KOPT-K1 (cell line): ENCODE measurements at regions not wholly inside any gene's neighbourhood (a gene's known extent, or its start where the extent isn't known, plus 50 kb on each side); places are given as distances from the start of the nearest gene placed in this dataset.

Experiments used
- H3K27ac ChIP-seq: fragments of 200-600 bp; sonication (generic); 2 replicates; pipeline ENCODE4 v1.5.1; 2016; ENCODE audit warnings: antibody characterized with exemption, mild to moderate bottlenecking, low read depth, low read length; ENCODE audit not compliant: poor library complexity, severe bottlenecking
- H3K36me3 ChIP-seq: fragments of 200-600 bp; sonication (generic); 2 replicates; pipeline ENCODE4 v1.5.1; 2017; ENCODE audit warnings: antibody characterized with exemption, mild to moderate bottlenecking, low read length, moderate library complexity; ENCODE audit not compliant: insufficient read depth
- H3K9me3 ChIP-seq: fragments of 200-600 bp; sonication (generic); 2 replicates; pipeline ENCODE4 v1.5.1; 2017; ENCODE audit warnings: antibody characterized with exemption, low read length, mild to moderate bottlenecking; ENCODE audit not compliant: insufficient read depth, poor library complexity, severe bottlenecking

DNA sequence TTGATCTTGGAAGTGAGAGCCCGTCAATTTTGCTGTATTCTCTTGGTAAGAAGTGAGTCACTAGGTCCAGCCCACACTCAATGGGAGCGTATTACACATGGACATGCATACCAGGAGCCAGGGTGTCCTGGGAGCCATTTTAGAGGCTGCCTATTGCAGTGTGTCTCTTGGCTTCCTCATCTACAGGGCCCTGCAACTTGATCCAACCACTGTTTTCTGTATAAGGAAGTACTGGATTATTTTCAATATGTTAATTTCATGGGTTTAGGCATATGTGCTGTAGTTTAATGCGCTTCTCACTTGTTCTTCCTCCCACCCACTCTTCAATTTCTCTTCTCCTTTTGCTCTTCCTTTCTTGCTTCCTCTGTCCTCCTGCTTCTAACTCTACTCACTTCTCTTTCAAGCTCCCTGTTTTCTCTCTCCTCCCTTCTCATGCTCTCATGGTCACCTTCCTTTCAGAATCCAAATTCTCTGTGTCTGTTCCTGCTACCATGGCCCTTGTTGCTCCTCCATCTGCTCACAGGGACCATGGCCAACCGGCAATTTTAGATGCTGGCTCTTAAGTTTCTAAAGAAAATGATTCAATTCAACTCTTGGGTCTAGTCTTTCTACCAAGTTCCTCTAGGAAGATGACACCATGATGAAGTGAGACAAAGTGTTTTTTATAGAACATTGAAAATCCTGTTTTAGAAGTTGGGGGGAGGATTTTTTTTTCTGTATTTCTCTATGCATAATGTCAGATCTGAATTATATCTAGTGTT is 152.0 kb upstream of the ZEB2 start:
- Histone ChIP-seq H3K27ac (no peak overlapping the region), H3K9me3 (no peaks in the 10 kb centered on the region), H3K36me3 (no peaks in the 10 kb centered on the region)

DNA sequence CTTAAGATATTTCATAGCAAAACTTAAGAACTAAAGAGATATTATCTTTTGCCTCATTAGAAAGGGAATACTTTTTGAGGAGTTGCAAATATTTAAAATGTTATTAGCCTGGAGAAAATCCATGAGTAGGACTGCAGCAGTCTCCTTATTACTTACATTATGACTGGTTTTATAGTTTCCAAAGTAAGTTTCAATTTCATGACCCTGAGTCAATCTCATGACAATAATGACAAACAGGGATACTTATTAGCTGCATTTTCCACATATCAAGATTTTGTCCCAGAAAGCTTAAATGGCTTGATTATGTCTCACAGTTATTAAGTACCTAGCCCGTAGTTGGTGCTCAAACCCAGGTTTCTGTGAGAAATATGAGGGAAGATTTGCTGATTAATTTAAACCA is 150.8 kb upstream of the ZEB2 start:
- Histone ChIP-seq H3K36me3 (no peaks in the 10 kb centered on the region), H3K27ac (no peak overlapping the region), H3K9me3 (no peaks in the 10 kb centered on the region)

DNA sequence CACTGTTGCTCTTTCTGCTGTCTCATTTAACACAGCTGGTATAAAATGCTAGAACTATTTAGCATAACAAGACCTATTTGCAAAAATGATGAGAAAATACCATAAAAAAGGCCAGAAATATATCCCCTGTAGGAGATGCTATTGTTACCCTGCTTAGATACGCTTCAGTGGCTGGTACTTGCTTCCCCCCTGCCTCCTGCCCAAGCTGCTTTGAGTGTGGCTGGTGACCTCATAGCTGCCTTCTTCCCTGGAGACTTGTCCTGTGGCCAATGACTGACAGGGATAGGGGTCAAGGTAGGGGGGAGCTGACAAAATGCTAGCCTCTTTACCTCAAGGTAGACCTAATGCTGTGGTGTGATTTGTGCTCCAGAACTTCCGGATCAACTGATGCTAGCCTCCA is 150.2 kb upstream of the ZEB2 start:
- no peaks in the 10 kb centered on the region for H3K36me3 ChIP-seq
- H3K9me3 ChIP-seq: no peaks in the 10 kb centered on the region
- H3K27ac ChIP-seq: no peak overlapping the region

DNA sequence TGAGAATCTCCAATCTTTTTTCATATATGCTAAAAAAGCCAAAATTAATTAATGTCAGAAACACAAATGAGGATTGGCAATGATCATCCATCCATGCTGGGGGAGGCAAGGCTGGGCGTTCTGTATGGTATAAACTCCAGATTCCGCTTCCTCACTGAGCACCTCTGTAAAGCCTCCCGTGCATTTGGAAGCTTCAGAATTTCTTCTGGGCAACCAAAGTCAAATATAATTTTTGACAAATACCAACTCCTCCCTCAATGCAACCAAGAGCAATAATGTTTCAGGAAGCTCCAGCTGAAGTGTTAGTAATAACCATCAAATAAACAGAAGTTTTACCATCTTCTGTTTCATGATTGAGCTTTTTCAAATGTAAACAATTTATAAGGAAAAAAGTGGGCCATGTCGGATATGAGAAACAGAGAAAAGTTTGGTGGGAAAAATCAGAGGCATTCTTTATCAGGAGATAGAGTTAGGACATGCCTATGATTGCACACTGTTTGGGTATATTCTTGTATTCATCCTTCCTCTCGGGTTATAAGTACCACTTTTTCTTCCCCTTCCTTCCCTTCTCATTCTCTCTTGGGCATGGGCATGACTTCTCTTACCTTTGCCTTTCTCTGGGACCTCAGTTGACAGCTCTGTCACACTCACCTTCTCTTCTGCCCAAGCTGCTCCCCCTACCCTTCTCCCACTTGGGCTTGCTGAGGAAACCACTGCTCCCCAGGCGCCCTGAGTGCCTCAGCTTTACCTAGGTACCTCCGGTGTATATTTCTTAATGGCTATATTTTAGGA is 149.5 kb upstream of the ZEB2 start:
- no peak overlapping the region for H3K27ac ChIP-seq
- H3K9me3 ChIP-seq: no peaks in the 10 kb centered on the region
- no peaks in the 10 kb centered on the region for H3K36me3 ChIP-seq

DNA sequence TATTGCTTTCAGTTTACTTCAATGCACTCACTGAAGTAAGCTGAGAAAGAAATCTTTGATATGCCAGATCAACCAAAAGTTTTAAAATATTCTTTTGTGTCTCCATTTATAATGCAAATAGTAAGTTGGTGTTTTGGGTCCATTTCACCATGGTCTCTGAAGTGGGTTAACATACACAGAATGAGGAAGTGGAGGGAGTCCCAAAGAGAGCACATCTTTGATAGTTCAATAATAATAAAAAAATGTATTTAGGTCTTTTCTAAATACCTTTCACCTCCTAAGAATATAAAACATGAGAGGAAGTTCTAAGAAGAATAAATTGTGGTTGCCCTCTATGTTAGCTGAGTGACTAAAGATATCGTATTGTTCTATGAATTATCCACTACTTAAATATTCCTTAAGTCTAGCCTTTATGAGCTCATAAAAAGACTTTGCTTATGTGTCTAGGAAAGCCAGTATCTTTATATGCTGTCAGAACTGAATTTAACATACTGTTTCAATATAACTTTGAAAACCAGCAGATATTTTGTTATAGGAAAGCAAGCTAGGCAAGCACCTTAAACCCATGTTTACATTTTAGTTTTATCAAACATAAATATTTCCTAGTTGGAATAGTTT is 148.7 kb upstream of the ZEB2 start:
- H3K36me3 ChIP-seq: no peaks in the 10 kb centered on the region
- H3K27ac ChIP-seq: no peak overlapping the region
- no peaks in the 10 kb centered on the region for H3K9me3 ChIP-seq

DNA sequence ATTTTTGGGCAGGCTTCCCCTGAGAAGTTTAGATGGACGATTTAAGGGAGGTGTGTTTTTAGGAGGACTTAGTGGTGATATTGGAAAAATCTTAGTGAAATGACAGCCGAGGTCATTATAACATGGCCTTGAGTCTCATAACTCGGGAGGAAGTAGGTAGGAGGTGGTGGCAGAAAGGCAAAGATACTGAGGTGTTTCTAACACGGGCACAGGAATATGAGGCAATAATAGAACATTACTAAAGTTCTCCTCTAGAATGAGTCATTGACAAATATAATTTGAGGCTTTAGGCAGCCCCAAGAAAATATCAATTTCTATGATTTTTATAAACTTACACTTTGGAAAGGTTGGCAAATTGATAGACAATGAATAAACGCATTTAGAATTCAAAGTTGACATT is 146.1 kb upstream of the ZEB2 start:
- Histone ChIP-seq H3K9me3 (no peaks in the 10 kb centered on the region), H3K36me3 (no peaks in the 10 kb centered on the region), H3K27ac (no peak overlapping the region)

DNA sequence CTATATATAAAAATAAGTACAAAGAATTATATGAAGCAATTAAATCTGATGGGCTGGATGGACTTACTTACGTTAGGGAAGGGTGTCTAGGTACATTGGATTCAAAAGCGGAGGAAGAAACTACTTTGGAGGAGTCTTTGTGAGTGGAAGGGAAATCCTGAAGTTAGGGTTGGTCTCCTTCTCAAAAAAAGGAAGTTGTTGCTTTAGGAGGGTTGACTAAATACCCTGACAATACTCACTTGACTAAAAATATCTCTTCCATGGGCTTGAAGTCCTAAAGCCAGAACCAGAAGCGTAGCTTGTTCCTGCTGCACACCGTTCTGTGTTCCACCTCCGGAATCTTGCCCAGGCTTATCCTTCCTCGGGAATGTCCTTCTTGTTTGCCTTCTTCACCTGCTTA is 143.3 kb upstream of the ZEB2 start:
- Histone ChIP-seq H3K27ac (no peak overlapping the region), H3K9me3 (no peaks in the 10 kb centered on the region), H3K36me3 (no peaks in the 10 kb centered on the region)

DNA sequence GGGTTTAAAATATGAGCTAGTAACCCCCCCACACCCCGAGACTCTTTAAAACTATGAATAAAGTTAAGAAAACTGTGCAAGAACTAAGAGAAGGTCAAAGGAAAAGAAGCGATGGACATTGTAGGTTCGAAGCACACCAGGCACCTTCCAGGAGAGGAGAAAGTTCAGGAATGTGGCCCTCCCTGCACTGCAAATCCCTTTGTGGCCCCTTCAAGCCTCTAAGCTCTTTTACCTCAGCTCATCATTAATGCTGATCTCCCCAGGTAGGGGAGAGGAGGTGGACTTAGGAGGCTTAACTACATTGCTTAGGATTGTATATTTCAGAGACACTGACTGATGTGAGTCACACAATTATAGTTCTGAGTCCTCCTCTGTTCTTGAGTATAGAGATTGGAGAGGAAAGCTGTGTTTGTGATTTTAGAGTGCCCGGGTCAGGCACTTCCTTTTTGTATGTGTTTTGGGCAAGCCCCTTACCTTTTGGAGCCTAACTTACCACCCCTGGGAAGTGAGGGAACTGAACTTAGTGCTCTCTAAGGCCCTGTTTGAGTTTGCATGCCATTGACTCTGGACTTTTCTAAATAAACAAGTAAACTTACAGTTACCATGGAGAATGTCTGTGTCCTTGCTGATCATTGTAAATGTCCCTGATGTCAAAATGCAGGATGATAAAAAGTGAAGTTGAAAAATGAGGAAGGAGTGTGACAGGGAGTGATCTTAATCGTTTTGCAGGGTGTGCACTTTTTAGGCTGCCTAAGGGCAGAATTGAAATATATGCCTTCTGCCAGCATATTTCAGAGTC is 140.8 kb upstream of the ZEB2 start:
- no peak overlapping the region for H3K27ac ChIP-seq
- H3K36me3 ChIP-seq: no peaks in the 10 kb centered on the region
- no peaks in the 10 kb centered on the region for H3K9me3 ChIP-seq

DNA sequence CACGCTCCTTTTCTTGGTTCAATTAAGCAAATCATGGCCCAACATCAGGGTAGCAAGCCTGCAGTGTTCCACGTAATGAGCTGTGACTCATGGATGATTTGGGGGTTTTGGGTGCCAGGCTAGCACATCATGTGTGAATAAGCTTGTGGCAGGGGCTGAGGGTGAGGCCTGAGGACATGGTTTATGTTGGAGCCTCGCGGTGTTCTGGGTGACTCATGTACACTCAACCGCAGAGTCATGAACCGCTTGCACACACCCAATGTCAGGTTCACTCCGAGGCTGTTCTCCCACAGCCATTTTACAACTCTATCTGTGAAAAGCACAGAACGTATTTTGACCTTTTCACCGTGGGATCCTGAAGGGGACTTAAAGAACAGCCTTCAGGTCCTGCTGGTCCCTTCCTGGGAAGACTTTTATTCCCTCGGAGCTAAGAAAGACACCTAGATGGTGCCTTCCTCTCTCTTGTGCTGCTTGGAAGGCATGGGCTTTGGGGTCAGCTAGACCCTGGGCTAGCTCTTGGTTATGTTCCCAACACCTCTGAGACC is 139.9 kb upstream of the ZEB2 start:
- Histone ChIP-seq H3K36me3 (no peaks in the 10 kb centered on the region), H3K27ac (no peak overlapping the region), H3K9me3 (no peaks in the 10 kb centered on the region)

DNA sequence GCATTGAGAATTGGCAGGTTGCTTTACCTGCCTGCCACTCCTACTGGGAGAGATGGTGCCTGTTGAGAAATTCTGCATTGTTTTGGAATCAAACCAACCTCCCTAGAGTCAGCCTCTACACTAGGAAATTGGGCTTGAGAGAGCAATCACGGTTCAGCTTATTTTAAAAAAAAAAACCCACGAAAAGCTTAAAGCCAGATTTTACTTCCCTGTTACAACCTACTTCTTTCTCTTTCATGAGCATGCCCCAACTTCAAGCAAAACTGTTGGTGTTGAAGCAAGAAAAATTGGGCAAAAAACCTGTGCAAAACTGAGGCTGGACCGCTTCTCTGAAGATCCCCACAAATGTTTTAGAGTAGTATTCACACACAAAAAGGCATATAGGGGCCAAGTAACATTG is 134.6 kb upstream of the ZEB2 start:
- no peak overlapping the region for H3K27ac ChIP-seq
- no peaks in the 10 kb centered on the region for H3K36me3 ChIP-seq
- H3K9me3 ChIP-seq: no peaks in the 10 kb centered on the region

DNA sequence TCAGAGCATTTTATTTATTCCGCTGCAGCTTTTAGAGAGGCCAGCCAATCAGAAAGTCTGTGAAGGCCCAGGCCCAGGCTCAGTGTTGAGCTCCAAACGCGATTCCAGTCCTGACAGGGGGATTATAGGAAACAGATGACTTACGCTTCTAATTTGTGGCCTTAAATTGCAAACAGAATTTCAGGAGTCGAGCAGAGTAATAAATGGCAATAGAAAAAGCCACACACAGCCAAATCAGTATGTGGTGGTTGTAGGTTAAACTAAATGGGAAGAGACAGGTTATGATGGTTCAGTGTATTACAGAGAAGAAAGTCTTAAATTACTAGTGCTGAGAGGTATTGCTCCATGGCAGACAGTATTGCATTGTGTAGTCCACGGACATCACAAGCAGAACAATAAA is 131.0 kb upstream of the ZEB2 start:
- no peaks in the 10 kb centered on the region for H3K9me3 ChIP-seq
- H3K27ac ChIP-seq: no peak overlapping the region
- H3K36me3 ChIP-seq: no peaks in the 10 kb centered on the region

DNA sequence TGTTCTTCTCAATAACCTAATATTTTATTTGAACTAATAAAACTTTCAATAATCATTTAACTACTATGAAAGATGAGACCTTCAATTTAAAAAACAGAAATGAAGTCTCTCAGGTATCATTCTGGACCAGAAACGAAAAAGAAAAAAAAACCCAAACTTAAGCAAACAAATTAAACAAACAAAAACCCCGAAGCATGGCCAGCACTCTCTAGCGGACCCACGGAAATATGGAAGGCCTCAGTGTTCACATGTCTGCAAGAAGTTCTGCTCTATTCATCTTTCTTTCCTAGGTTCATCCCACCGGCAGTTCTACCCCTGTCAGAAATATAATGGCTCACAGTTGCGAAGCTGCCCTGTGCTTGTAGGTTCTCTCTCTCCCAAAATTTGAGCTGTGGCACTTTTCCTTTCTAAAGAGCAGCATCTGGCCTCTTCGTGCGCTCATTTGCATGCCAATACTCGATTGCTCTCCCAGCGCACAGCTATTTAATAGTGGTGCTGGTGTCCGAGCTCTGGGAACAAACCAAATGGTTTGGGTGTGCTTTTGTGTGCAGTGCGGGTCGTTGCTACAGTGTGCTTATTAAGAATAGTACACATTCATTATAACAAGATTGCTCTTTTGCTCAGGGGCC is 129.0 kb upstream of the ZEB2 start:
- Histone ChIP-seq H3K27ac (no peak overlapping the region), H3K9me3 (no peaks in the 10 kb centered on the region), H3K36me3 (no peaks in the 10 kb centered on the region)

DNA sequence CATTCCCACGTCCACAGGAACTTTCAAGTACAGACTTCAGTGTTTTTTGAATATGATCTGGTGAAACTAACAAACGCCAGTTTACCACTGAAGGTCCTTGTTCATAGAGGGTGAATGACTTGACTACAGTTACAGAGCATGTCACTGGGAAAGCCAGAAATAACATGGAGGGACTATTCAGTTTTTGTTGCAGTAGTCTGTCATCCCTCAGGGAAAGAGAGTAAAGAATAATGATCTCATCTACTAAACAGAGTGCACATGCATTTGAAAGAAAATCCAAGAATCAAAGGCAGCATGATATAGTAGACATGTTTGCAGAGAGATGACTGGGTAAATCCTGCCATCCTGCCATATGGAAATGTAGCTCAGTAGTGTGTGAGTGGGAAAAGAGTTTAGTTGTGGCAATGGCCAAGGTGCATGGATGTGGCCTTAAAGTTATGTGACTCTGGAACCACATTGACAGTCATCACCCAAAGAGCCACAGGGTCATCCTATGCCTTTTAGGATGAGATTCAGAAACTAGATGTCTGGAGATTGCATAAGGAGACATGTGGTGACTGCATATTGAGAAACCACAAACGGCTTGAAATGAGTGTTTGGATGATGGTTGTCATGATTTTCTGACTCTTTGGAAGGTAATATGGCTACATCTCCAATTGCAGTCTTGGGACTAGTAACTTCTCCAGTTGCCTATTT is 125.3 kb upstream of the ZEB2 start:
- Histone ChIP-seq H3K27ac (no peak overlapping the region), H3K9me3 (no peaks in the 10 kb centered on the region), H3K36me3 (no peaks in the 10 kb centered on the region)

DNA sequence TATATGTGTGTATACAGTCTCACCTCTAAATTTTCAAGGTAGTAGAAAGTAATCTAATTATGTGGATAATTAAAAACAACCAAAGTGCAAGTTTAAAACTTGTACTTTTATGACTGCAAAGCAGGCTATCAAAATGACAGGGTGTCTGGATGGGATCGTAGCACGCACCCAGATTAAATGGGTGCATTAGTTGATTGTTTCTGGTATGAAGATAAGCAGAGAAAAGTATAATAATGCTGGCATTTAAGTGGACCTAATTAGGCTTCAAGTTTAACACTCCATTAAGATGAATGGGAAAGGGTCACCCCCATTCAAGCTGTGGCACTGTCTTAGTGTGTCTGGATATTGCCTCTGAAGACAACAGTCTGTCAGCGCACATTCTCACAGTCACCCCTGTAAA is 124.6 kb upstream of the ZEB2 start:
- Histone ChIP-seq H3K27ac (no peak overlapping the region), H3K36me3 (no peaks in the 10 kb centered on the region), H3K9me3 (no peaks in the 10 kb centered on the region)
